ENCODE measurements at regions not wholly inside any gene's neighbourhood (a gene's known extent, or its start where the extent isn't known, plus 50 kb on each side); places are given as distances from the start of the nearest gene placed in this dataset.

GRCh38 chr12:92044435-92044834, 101.2 kb downstream of the BTG1 start:
- Histone ChIP-seq H3K4me1 (ENCODE audit: control insufficient read depth, insufficient read depth, low read length) (no peaks in the 10 kb centered on the region), H3K27ac (ENCODE audit: low read depth, low read length) (no peak overlapping the region), H3K4me3 (ENCODE audit: low read depth, low read length) (no peak overlapping the region), H3K9ac (ENCODE audit: low read length) (no peak overlapping the region), H3K27me3 (ENCODE audit: control insufficient read depth, insufficient read depth, low read length) (no peaks in the 10 kb centered on the region), H3K36me3 (ENCODE audit: control insufficient read depth, insufficient read depth, low read length) (no peaks in the 10 kb centered on the region), H3K9me3 (ENCODE audit: control insufficient read depth, insufficient read depth, low read depth, low read length) (no peaks in the 10 kb centered on the region)

- no peaks in the 10 kb centered on the region for H3K27me3 ChIP-seq (ENCODE audit: control insufficient read depth, insufficient read depth, low read length)
- H3K9me3 ChIP-seq (ENCODE audit: control insufficient read depth, insufficient read depth, low read depth, low read length) = no peaks in the 10 kb centered on the region
- peaks cover 11% of the 10 kb centered on the region for H3K4me1 ChIP-seq (ENCODE audit: control insufficient read depth, insufficient read depth, low read length)
- no peak overlapping the region for H3K9ac ChIP-seq (ENCODE audit: low read length)
- no peak overlapping the region for H3K4me3 ChIP-seq (ENCODE audit: low read depth, low read length)
- no peaks in the 10 kb centered on the region for H3K36me3 ChIP-seq (ENCODE audit: control insufficient read depth, insufficient read depth, low read length)
- no peak overlapping the region for H3K27ac ChIP-seq (ENCODE audit: low read depth, low read length)
These were observed 102.7 kb downstream of the BTG1 start for GRCh38 chr12:92042791-92043531.

- no peaks in the 10 kb centered on the region for H3K36me3 ChIP-seq (ENCODE audit: control insufficient read depth, insufficient read depth, low read length)
- H3K4me3 ChIP-seq (ENCODE audit: low read depth, low read length) = no peak overlapping the region
- H3K9me3 ChIP-seq (ENCODE audit: control insufficient read depth, insufficient read depth, low read depth, low read length) = no peaks in the 10 kb centered on the region
- no peaks in the 10 kb centered on the region for H3K27me3 ChIP-seq (ENCODE audit: control insufficient read depth, insufficient read depth, low read length)
- H3K9ac ChIP-seq (ENCODE audit: low read length) = no peak overlapping the region
- H3K27ac ChIP-seq (ENCODE audit: low read depth, low read length) = no peak overlapping the region
- H3K4me1 ChIP-seq (ENCODE audit: control insufficient read depth, insufficient read depth, low read length) = peaks cover 11% of the 10 kb centered on the region
These were observed 103.9 kb downstream of the BTG1 start for GRCh38 chr12:92041742-92042141.

- H3K27ac ChIP-seq (ENCODE audit: low read depth, low read length) = no peak overlapping the region
- H3K4me3 ChIP-seq (ENCODE audit: low read depth, low read length) = no peak overlapping the region
These were observed 106.6 kb downstream of the BTG1 start for GRCh38 chr12:92039046-92039445.

GRCh38 chr12:92038476-92038875, 107.2 kb downstream of the BTG1 start:
- no peaks in the 10 kb centered on the region for H3K27me3 ChIP-seq (ENCODE audit: control insufficient read depth, insufficient read depth, low read length)
- H3K4me3 ChIP-seq (ENCODE audit: low read depth, low read length) = no peak overlapping the region
- no peaks in the 10 kb centered on the region for H3K9me3 ChIP-seq (ENCODE audit: control insufficient read depth, insufficient read depth, low read depth, low read length)
- H3K36me3 ChIP-seq (ENCODE audit: control insufficient read depth, insufficient read depth, low read length) = no peaks in the 10 kb centered on the region
- H3K9ac ChIP-seq (ENCODE audit: low read length) = no peak overlapping the region
- H3K27ac ChIP-seq (ENCODE audit: low read depth, low read length) = no peak overlapping the region
- peaks cover 20% of the 10 kb centered on the region for H3K4me1 ChIP-seq (ENCODE audit: control insufficient read depth, insufficient read depth, low read length)

More at GRCh38 chr12:92039046-92039445, 106.6 kb downstream of the BTG1 start:
- no peaks in the 10 kb centered on the region for H3K9me3 ChIP-seq (ENCODE audit: control insufficient read depth, insufficient read depth, low read depth, low read length)
- no peaks in the 10 kb centered on the region for H3K27me3 ChIP-seq (ENCODE audit: control insufficient read depth, insufficient read depth, low read length)
- H3K36me3 ChIP-seq (ENCODE audit: control insufficient read depth, insufficient read depth, low read length) = no peaks in the 10 kb centered on the region
- peaks cover 20% of the 10 kb centered on the region for H3K4me1 ChIP-seq (ENCODE audit: control insufficient read depth, insufficient read depth, low read length)
- no peak overlapping the region for H3K9ac ChIP-seq (ENCODE audit: low read length)

GRCh38 chr12:92036771-92037453, 108.7 kb downstream of the BTG1 start:
- H3K4me3 ChIP-seq (ENCODE audit: low read depth, low read length) = no peak overlapping the region
- H3K9me3 ChIP-seq (ENCODE audit: control insufficient read depth, insufficient read depth, low read depth, low read length) = no peaks in the 10 kb centered on the region
- no peak overlapping the region for H3K9ac ChIP-seq (ENCODE audit: low read length)
- H3K27ac ChIP-seq (ENCODE audit: low read depth, low read length) = no peak overlapping the region
- H3K4me1 ChIP-seq (ENCODE audit: control insufficient read depth, insufficient read depth, low read length) = peaks cover 20% of the 10 kb centered on the region
- no peaks in the 10 kb centered on the region for H3K27me3 ChIP-seq (ENCODE audit: control insufficient read depth, insufficient read depth, low read length)
- H3K36me3 ChIP-seq (ENCODE audit: control insufficient read depth, insufficient read depth, low read length) = no peaks in the 10 kb centered on the region

GRCh38 chr12:92036061-92036620, 109.5 kb downstream of the BTG1 start:
- no peak overlapping the region for H3K9ac ChIP-seq (ENCODE audit: low read length)
- H3K27ac ChIP-seq (ENCODE audit: low read depth, low read length) = no peak overlapping the region
- peaks cover 20% of the 10 kb centered on the region for H3K4me1 ChIP-seq (ENCODE audit: control insufficient read depth, insufficient read depth, low read length)
- H3K9me3 ChIP-seq (ENCODE audit: control insufficient read depth, insufficient read depth, low read depth, low read length) = no peaks in the 10 kb centered on the region
- no peaks in the 10 kb centered on the region for H3K36me3 ChIP-seq (ENCODE audit: control insufficient read depth, insufficient read depth, low read length)
- no peaks in the 10 kb centered on the region for H3K27me3 ChIP-seq (ENCODE audit: control insufficient read depth, insufficient read depth, low read length)
- no peak overlapping the region for H3K4me3 ChIP-seq (ENCODE audit: low read depth, low read length)

- no peak overlapping the region for H3K27ac ChIP-seq (ENCODE audit: low read depth, low read length)
- no peaks in the 10 kb centered on the region for H3K36me3 ChIP-seq (ENCODE audit: control insufficient read depth, insufficient read depth, low read length)
- H3K4me3 ChIP-seq (ENCODE audit: low read depth, low read length) = no peak overlapping the region
- peaks cover 20% of the 10 kb centered on the region for H3K4me1 ChIP-seq (ENCODE audit: control insufficient read depth, insufficient read depth, low read length)
- H3K27me3 ChIP-seq (ENCODE audit: control insufficient read depth, insufficient read depth, low read length) = no peaks in the 10 kb centered on the region
- no peak overlapping the region for H3K9ac ChIP-seq (ENCODE audit: low read length)
- no peaks in the 10 kb centered on the region for H3K9me3 ChIP-seq (ENCODE audit: control insufficient read depth, insufficient read depth, low read depth, low read length)
These were observed 110.2 kb downstream of the BTG1 start for GRCh38 chr12:92035477-92035876.

GRCh38 chr12:92034858-92035401, 110.7 kb downstream of the BTG1 start:
- Histone ChIP-seq H3K27me3 (ENCODE audit: control insufficient read depth, insufficient read depth, low read length) (no peaks in the 10 kb centered on the region), H3K4me3 (ENCODE audit: low read depth, low read length) (no peak overlapping the region), H3K36me3 (ENCODE audit: control insufficient read depth, insufficient read depth, low read length) (no peaks in the 10 kb centered on the region), H3K4me1 (ENCODE audit: control insufficient read depth, insufficient read depth, low read length) (peaks cover 20% of the 10 kb centered on the region), H3K27ac (ENCODE audit: low read depth, low read length) (no peak overlapping the region), H3K9me3 (ENCODE audit: control insufficient read depth, insufficient read depth, low read depth, low read length) (no peaks in the 10 kb centered on the region), H3K9ac (ENCODE audit: low read length) (no peak overlapping the region)

GRCh38 chr12:92034083-92034482, 111.6 kb downstream of the BTG1 start:
- Histone ChIP-seq H3K27me3 (ENCODE audit: control insufficient read depth, insufficient read depth, low read length) (no peaks in the 10 kb centered on the region), H3K4me1 (ENCODE audit: control insufficient read depth, insufficient read depth, low read length) (peaks cover 18% of the 10 kb centered on the region), H3K9me3 (ENCODE audit: control insufficient read depth, insufficient read depth, low read depth, low read length) (no peaks in the 10 kb centered on the region), H3K9ac (ENCODE audit: low read length) (no peak overlapping the region), H3K36me3 (ENCODE audit: control insufficient read depth, insufficient read depth, low read length) (no peaks in the 10 kb centered on the region), H3K4me3 (ENCODE audit: low read depth, low read length) (no peak overlapping the region), H3K27ac (ENCODE audit: low read depth, low read length) (no peak overlapping the region)

GRCh38 chr12:92032965-92033364, 112.7 kb downstream of the BTG1 start:
- Histone ChIP-seq H3K9me3 (ENCODE audit: control insufficient read depth, insufficient read depth, low read depth, low read length) (no peaks in the 10 kb centered on the region), H3K27ac (ENCODE audit: low read depth, low read length) (no peak overlapping the region)

More at GRCh38 chr12:92032965-92033364, 112.7 kb downstream of the BTG1 start:
- no peak overlapping the region for H3K9ac ChIP-seq (ENCODE audit: low read length)
- H3K27me3 ChIP-seq (ENCODE audit: control insufficient read depth, insufficient read depth, low read length) = no peaks in the 10 kb centered on the region
- no peak overlapping the region for H3K4me3 ChIP-seq (ENCODE audit: low read depth, low read length)
- peaks cover 9% of the 10 kb centered on the region for H3K4me1 ChIP-seq (ENCODE audit: control insufficient read depth, insufficient read depth, low read length)
- no peaks in the 10 kb centered on the region for H3K36me3 ChIP-seq (ENCODE audit: control insufficient read depth, insufficient read depth, low read length)

Data from HUES6 (cell line).